ENCODE measurements at regions not wholly inside any gene's neighbourhood (a gene's known extent, or its start where the extent isn't known, plus 50 kb on each side); places are given as distances from the start of the nearest gene placed in this dataset.
"Not testable (repeated sequence)": the region's sequence is repeated elsewhere in the genome, so short reads cannot be mapped to it uniquely, and the experiment has no call there.

GRCh38 chr1:239106689-239107088 is 279.7 kb upstream of the CHRM3 start:
- not testable (repeated sequence) for DNase-seq (ENCODE audit: low read depth)

- no peak for DNase-seq (ENCODE audit: low read depth)
Measured at GRCh38 chr1:239098400-239099037, 287.8 kb upstream of the CHRM3 start.

- no peak for DNase-seq (ENCODE audit: low read depth)
Measured at GRCh38 chr1:239091537-239091936, 294.8 kb upstream of the CHRM3 start.

GRCh38 chr1:239084459-239085080 is 301.8 kb upstream of the CHRM3 start:
- no peak for DNase-seq (ENCODE audit: low read depth)

GRCh38 chr1:239081947-239082346 is 304.4 kb upstream of the CHRM3 start:
- DNase-seq (ENCODE audit: low read depth), result not testable (repeated sequence)

- DNase-seq (ENCODE audit: low read depth), result no peak
Measured at GRCh38 chr1:239067480-239067879, 318.9 kb upstream of the CHRM3 start.

GRCh38 chr1:239067058-239067457 is 319.3 kb upstream of the CHRM3 start:
- DNase-seq (ENCODE audit: low read depth), result no peak

GRCh38 chr1:239061770-239062169 is 324.6 kb upstream of the CHRM3 start:
- DNase-seq (ENCODE audit: low read depth), result no peak

GRCh38 chr1:239058190-239058589 is 328.2 kb upstream of the CHRM3 start:
- DNase-seq (ENCODE audit: low read depth), result no peak

GRCh38 chr1:239056940-239057339 is 329.4 kb upstream of the CHRM3 start:
- no peak for DNase-seq (ENCODE audit: low read depth)

GRCh38 chr1:239053279-239053678 is 333.1 kb upstream of the CHRM3 start:
- no peak for DNase-seq (ENCODE audit: low read depth)

- DNase-seq (ENCODE audit: low read depth), result no peak
Measured at GRCh38 chr1:239049571-239049970, 336.8 kb upstream of the CHRM3 start.

GRCh38 chr1:239044829-239045228 is 341.5 kb upstream of the CHRM3 start:
- no peak for DNase-seq (ENCODE audit: low read depth)

- no peak for DNase-seq (ENCODE audit: low read depth)
Measured at GRCh38 chr1:239040523-239040922, 345.8 kb upstream of the CHRM3 start.

GRCh38 chr1:239031310-239031709 is 355.1 kb upstream of the CHRM3 start:
- DNase-seq (ENCODE audit: low read depth), result no peak

GRCh38 chr1:239025997-239026694 is 360.2 kb upstream of the CHRM3 start:
- no peak for DNase-seq (ENCODE audit: low read depth)

GRCh38 chr1:239025223-239025622 is 361.1 kb upstream of the CHRM3 start:
- no peak for DNase-seq (ENCODE audit: low read depth)

GRCh38 chr1:239023732-239024360 is 362.5 kb upstream of the CHRM3 start:
- DNase-seq (ENCODE audit: low read depth), result no peak

- no peak for DNase-seq (ENCODE audit: low read depth)
Measured at GRCh38 chr1:239016337-239016736, 370.0 kb upstream of the CHRM3 start.

- no peak for DNase-seq (ENCODE audit: low read depth)
Measured at GRCh38 chr1:239011382-239011781, 375.0 kb upstream of the CHRM3 start.

- DNase-seq (ENCODE audit: low read depth), result no peak
Measured at GRCh38 chr1:239008568-239008967, 377.8 kb upstream of the CHRM3 start.

- DNase-seq (ENCODE audit: low read depth), result no peak
Measured at GRCh38 chr1:239006276-239006675, 380.1 kb upstream of the CHRM3 start.

GRCh38 chr1:238999944-239000343 is 386.4 kb upstream of the CHRM3 start:
- DNase-seq (ENCODE audit: low read depth), result no peak

Data from activated T-cell treated with anti-CD3 and anti-CD28 coated beads for 24 hours (primary cell).